Stimulated activated CD8-positive, alpha-beta memory T cell treated with anti-CD3 and anti-CD28 coated beads, Interleukin-7, amount 100 ng/mL, for 48 hours (primary cell): ENCODE measurements at regions not wholly inside any gene's neighbourhood (a gene's known extent, or its start where the extent isn't known, plus 50 kb on each side); places are given as distances from the start of the nearest gene placed in this dataset.

ENCODE experiments used
- DNase-seq, 2 donors: peaks; one replicate each; pipeline ENCODE4 v3.0.0-alpha.2; 2020; ENCODE audit warnings: low read depth in 1 of 2; ENCODE audit errors: extremely low read depth in 1 of 2

- DNase-seq, result no peak
These were observed 161.6 kb downstream of the TMEM18 start for GRCh38 chr2:515441-516127.

DNA sequence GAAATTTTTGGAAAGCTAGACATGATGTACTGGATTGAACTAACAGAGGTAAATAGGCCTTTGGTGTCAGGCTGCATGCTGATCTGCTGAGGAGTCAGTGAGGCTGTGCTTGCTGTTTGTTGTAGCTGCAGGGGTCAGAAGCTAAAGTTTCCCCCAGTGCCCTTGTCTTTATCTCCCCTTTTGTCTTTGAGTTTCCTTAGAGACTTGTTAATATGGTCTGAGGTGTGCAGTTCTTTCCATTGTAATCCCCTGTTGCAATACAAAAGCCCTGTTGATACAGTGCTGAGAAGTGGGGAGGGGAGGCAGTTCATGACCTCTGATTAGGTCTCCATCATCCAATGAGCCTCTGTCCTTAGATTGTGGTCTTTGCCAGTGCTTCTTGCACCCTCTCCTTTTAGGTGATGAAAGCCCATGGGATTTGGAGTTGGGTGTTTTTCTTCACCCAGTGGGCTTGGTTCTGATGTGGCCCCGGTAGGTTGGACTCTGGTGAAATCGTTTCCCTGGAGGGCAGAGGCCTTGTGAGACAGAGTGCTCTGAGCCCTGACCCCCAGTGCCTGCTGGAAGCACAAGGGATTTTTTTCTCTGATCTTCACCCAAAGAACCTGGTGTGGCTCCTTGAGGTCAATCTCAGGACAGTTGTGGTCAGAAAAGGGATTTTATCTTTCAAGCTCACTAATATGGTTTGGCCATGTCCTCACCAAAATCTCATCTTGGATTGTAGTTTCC is 163.1 kb downstream of the TMEM18 start:
- no peak for DNase-seq

GRCh38 chr2:510839-511238 is 166.4 kb downstream of the TMEM18 start:
- DNase-seq, result no peak

DNA sequence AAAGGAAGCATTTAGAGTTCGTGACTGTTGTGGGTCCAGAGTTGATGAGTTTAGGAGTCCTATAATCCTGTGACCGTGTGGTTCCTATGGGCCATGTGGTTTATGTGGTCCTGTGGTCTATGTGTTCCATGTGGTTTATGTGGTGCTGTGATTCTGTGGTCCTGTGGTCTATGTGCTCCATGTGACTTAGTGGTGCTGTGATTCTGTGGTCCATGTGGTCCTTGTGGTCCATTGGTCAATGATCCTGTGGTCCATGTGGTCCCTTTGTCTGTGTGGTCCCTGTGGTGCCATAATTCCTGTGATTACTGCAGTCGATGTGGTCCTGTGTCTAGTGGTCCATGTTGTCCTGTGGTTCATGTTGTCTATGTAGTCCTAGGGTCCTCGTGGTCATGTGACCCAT is 167.3 kb downstream of the TMEM18 start:
- no peak for DNase-seq

DNA sequence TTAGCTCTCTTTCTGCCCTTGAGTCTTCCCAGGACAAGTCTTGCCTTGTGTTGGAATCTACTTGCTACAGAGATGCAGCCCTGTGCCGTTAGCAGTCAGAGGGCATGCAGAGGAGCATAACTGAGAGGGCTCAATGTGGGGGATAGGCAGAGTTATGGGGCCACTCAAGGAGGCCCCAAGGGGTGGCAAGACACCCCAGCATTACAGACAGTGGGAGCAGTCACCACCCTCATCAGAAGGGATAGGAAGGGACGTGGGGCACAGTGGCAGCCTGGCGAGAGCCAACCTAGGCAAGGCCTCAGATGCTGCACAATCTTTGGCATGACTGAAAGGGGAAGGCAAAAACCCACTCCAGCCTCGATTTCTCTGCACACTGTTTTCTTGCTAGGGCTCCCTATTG is 169.1 kb downstream of the TMEM18 start:
- DNase-seq, result no peak

DNA sequence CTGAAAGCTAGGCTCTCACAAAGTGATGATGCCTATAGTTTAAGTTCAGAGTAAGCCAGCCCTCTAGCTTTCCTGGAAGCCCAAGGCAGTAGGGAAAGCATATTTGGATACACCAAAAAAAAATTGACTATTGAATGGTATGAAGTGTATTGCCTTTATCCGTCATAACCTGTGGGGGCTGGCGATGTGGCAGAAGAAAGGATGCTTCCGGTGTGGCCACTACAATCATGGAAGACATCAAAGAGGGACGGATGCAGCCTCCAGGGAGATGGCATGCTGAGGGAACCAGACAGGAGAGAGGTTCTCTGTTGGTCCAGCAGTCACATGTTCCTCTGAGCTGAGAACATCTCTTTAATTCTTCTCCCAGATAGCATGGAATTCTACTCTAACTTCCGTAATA is 170.3 kb downstream of the TMEM18 start:
- no peak for DNase-seq

- no peak for DNase-seq
These were observed 170.8 kb downstream of the TMEM18 start for GRCh38 chr2:506451-506850.

GRCh38 chr2:505941-506340 is 171.3 kb downstream of the TMEM18 start:
- DNase-seq, result no peak

- DNase-seq, result no peak
These were observed 173.8 kb downstream of the TMEM18 start for GRCh38 chr2:503288-503999.

GRCh38 chr2:502831-503230 is 174.4 kb downstream of the TMEM18 start:
- DNase-seq, result no peak

GRCh38 chr2:501667-502066 is 175.5 kb downstream of the TMEM18 start:
- no peak for DNase-seq

DNA sequence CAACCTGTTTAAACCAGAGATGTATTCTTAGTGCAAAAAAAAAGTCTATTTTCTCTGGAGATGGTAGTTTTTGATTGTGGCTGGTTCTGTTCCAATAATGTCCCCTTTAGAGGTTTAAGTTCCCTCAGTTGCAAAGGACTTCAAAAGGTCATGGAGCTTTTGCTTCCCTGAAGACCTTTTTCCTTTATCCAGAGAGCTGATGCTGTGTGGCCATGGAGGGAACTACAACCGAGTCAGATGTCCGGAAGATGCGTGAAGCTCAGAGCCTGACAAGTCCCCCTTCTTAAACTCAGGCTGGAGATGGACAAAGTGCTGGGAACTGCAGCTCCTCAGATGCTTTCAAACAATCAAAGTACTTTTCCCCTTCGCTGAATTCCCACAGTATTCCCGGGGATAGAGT is 176.1 kb downstream of the TMEM18 start:
- DNase-seq, result no peak

DNA sequence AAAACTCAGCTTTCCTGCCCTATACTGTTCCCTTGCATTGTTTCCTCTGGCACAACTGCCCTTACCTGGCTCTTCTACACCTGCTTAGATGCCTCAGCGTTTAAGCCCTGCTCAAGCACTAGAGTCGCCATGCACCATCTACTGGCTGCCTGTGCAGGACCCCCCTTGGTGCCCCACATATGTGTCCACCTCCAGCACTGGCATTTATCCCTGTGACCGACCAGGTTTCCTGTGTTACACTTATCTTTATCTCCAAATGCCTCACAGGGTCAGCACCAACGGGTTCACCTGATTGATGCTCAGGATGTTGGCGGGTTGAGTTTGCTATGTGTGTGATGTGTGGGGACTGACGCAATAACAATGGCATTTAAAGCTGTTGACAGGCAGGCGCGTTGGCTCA is 177.5 kb downstream of the TMEM18 start:
- no peak for DNase-seq

DNA sequence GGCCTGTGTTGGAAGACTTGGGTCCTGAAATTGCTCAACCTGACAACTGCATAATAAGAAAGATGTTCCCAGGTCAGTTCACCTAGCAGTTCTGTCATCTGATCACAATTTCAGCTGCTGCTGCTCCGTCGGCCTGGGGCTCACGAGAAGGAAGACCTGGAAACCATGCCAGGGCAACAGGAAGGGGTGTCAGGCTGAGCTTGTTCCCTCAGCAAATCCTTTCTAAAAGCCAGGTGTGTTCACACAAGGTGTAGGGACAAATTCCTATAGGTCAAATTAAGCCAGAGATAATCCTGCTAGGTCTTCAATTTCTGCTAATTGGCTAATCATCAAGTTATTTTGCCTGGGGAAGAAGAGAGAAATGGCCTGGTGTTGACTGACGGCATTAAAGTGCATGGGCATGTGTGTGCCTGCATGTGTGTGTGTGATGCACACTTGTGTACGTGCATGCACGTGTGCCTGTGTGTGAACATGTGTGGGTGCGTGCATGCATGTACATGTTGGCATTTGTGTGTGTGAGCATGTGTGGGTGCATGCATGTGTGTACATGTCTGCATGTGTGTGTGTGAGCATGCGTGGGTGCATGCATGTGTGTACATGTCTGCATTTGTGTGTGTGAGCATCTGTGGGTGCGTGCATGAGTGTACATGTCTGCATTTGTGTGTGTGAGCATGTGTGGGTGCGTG is 178.6 kb downstream of the TMEM18 start:
- DNase-seq, result no peak

- DNase-seq, result no peak
These were observed 179.3 kb downstream of the TMEM18 start for GRCh38 chr2:497770-498492.

GRCh38 chr2:496729-497128 is 180.5 kb downstream of the TMEM18 start:
- DNase-seq, result no peak

- no peak for DNase-seq
These were observed 181.4 kb downstream of the TMEM18 start for GRCh38 chr2:495745-496275.

GRCh38 chr2:494853-495252 is 182.4 kb downstream of the TMEM18 start:
- no peak for DNase-seq

DNA sequence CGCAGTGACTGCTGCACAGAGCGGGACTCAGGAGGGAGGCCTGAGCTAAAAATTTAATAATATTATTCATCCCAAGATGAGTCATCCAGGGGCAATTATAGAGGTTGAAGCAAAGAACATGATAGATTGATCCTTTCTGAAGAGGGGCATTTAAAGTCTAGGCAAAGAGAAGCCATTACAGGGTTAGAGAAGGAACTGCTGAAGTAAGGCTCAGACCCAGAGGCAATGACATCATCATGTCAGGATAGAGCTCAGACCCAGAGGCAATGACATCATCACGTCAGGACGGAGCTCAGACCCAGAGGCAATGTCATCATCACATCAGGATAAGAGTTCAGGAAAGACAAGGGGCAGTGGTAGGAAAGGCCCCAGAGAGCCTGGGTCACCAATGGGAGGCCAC is 184.0 kb downstream of the TMEM18 start:
- DNase-seq, result no peak

DNA sequence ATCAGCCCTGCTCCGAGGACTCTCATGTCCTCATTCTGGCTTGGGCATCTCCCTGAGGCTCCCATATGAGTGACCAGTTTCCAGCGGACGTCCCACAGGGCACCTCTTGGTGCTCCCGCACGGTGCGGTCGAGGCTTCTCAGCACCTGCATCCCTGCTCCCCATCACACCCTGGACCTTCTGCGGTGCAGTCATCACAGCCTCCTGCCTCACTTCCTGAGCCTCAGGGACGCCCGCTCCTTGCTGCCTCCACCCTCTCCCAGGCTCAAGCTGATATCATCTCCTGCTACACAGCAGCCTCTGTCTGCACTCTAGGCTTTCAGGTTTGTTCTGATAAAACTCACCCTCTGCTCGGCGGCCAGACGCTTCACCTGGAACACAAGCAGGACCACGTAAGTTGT is 185.0 kb downstream of the TMEM18 start:
- DNase-seq, result no peak

DNA sequence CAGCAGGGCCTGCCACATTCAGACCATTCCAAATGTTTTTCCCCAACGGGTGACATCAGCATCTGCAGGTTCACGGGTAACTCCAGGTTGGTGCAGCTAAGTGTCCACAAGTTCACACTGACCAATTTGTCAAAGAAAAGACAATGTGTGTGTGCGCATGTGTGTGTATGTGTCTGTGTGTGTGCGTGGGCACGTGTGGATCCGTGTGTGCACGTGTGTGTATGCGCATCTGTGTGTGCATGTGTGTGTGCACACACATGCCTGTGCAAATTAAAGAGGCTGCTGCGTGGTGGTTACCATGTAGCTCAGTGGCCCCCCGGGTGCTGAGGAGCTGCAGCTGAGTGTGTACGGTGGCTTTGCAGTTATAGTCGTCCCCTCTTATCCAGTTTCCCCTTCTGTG is 187.4 kb downstream of the TMEM18 start:
- DNase-seq, result no peak
